ENCODE measurements at regions not wholly inside any gene's neighbourhood (a gene's known extent, or its start where the extent isn't known, plus 50 kb on each side); places are given as distances from the start of the nearest gene placed in this dataset.

- TF ChIP-seq CTCF (conservative IDR thresholded peaks at IDR 0.05; ENCODE audit: low read length) (no peak), EZH2phosphoT487 (IDR thresholded peaks at IDR 0.05; ENCODE audit: borderline replicate concordance) (no peak)
These were observed 345.7 kb downstream of the TLE4 start for GRCh38 chr9:79917421-79917820.

GRCh38 chr9:79913867-79914266 lies 342.1 kb downstream of the TLE4 start:
- Histone ChIP-seq H3K27me3 (ENCODE audit: insufficient read depth, low read length, poor library complexity, severe bottlenecking) (no peaks in the 10 kb centered on the region), H2AFZ (ENCODE audit: low read length) (no peak overlapping the region), H3F3A (ENCODE audit: low read depth) (no peaks in the 10 kb centered on the region), H3K4me1 (ENCODE audit: insufficient read depth, low read length, poor library complexity, severe bottlenecking) (no peaks in the 10 kb centered on the region), H4K20me1 (ENCODE audit: insufficient read depth, low read length, poor library complexity, severe bottlenecking) (no peaks in the 10 kb centered on the region), H3K4me3 (ENCODE audit: low read length, poor library complexity, severe bottlenecking) (no peak overlapping the region), H3K4me2 (ENCODE audit: low read depth, low read length, poor library complexity, severe bottlenecking) (no peak overlapping the region), H3K9me3 (ENCODE audit: insufficient read depth, low read depth, low read length) (no peaks in the 10 kb centered on the region), H3K36me3 (ENCODE audit: insufficient read depth, low read length) (no peaks in the 10 kb centered on the region), H3K9ac (ENCODE audit: low read depth, low read length, poor library complexity, severe bottlenecking) (no peak overlapping the region), H3K9me2 (replicated peaks; ENCODE audit: low read depth, low read length) (no peaks in the 10 kb centered on the region), H3K79me2 (ENCODE audit: insufficient read depth, low read length) (no peaks in the 10 kb centered on the region)
- no peak for TF ChIP-seq CTCF (conservative IDR thresholded peaks at IDR 0.05; ENCODE audit: low read length)
- TF ChIP-seq EZH2phosphoT487 (IDR thresholded peaks at IDR 0.05; ENCODE audit: borderline replicate concordance) = no peak

More at GRCh38 chr9:79917421-79917820, 345.7 kb downstream of the TLE4 start:
- no peaks in the 10 kb centered on the region for H4K20me1 ChIP-seq (ENCODE audit: insufficient read depth, low read length, poor library complexity, severe bottlenecking)
- no peaks in the 10 kb centered on the region for H3K9me2 ChIP-seq (replicated peaks; ENCODE audit: low read depth, low read length)
- no peaks in the 10 kb centered on the region for H3K27me3 ChIP-seq (ENCODE audit: insufficient read depth, low read length, poor library complexity, severe bottlenecking)
- no peak overlapping the region for H3K4me3 ChIP-seq (ENCODE audit: low read length, poor library complexity, severe bottlenecking)
- H3F3A ChIP-seq (ENCODE audit: low read depth) = no peaks in the 10 kb centered on the region
- H3K4me1 ChIP-seq (ENCODE audit: insufficient read depth, low read length, poor library complexity, severe bottlenecking) = peaks cover 6% of the 10 kb centered on the region
- H3K4me2 ChIP-seq (ENCODE audit: low read depth, low read length, poor library complexity, severe bottlenecking) = no peak overlapping the region
- no peaks in the 10 kb centered on the region for H3K79me2 ChIP-seq (ENCODE audit: insufficient read depth, low read length)
- no peak overlapping the region for H2AFZ ChIP-seq (ENCODE audit: low read length)
- H3K9ac ChIP-seq (ENCODE audit: low read depth, low read length, poor library complexity, severe bottlenecking) = no peak overlapping the region
- H3K36me3 ChIP-seq (ENCODE audit: insufficient read depth, low read length) = no peaks in the 10 kb centered on the region
- no peaks in the 10 kb centered on the region for H3K9me3 ChIP-seq (ENCODE audit: insufficient read depth, low read depth, low read length)

- Histone ChIP-seq H4K20me1 (ENCODE audit: insufficient read depth, low read length, poor library complexity, severe bottlenecking) (no peaks in the 10 kb centered on the region), H3K9ac (ENCODE audit: low read depth, low read length, poor library complexity, severe bottlenecking) (no peak overlapping the region), H3K4me3 (ENCODE audit: low read length, poor library complexity, severe bottlenecking) (no peak overlapping the region), H3K9me3 (ENCODE audit: insufficient read depth, low read depth, low read length) (no peaks in the 10 kb centered on the region), H3K4me2 (ENCODE audit: low read depth, low read length, poor library complexity, severe bottlenecking) (no peak overlapping the region), H3K27me3 (ENCODE audit: insufficient read depth, low read length, poor library complexity, severe bottlenecking) (no peaks in the 10 kb centered on the region), H3F3A (ENCODE audit: low read depth) (no peaks in the 10 kb centered on the region), H3K36me3 (ENCODE audit: insufficient read depth, low read length) (no peaks in the 10 kb centered on the region), H3K79me2 (ENCODE audit: insufficient read depth, low read length) (no peaks in the 10 kb centered on the region), H3K4me1 (ENCODE audit: insufficient read depth, low read length, poor library complexity, severe bottlenecking) (no peaks in the 10 kb centered on the region), H2AFZ (ENCODE audit: low read length) (peak overlapping the region; percentile 67), H3K9me2 (replicated peaks; ENCODE audit: low read depth, low read length) (no peaks in the 10 kb centered on the region)
- no peak for TF ChIP-seq EZH2phosphoT487 (IDR thresholded peaks at IDR 0.05; ENCODE audit: borderline replicate concordance)
These were observed 340.7 kb downstream of the TLE4 start for GRCh38 chr9:79912318-79913070.

GRCh38 chr9:79911724-79912123 lies 340.0 kb downstream of the TLE4 start:
- no peaks in the 10 kb centered on the region for H3K79me2 ChIP-seq (ENCODE audit: insufficient read depth, low read length)
- H3K36me3 ChIP-seq (ENCODE audit: insufficient read depth, low read length) = no peaks in the 10 kb centered on the region
- no peaks in the 10 kb centered on the region for H3K9me3 ChIP-seq (ENCODE audit: insufficient read depth, low read depth, low read length)
- no peak overlapping the region for H3K9ac ChIP-seq (ENCODE audit: low read depth, low read length, poor library complexity, severe bottlenecking)
- peak overlapping the region; percentile 67; the same call in 1 of the 2 replicates for H2AFZ ChIP-seq (ENCODE audit: low read length)
- no peaks in the 10 kb centered on the region for H3K27me3 ChIP-seq (ENCODE audit: insufficient read depth, low read length, poor library complexity, severe bottlenecking)
- H3K9me2 ChIP-seq (replicated peaks; ENCODE audit: low read depth, low read length) = no peaks in the 10 kb centered on the region
- H3F3A ChIP-seq (ENCODE audit: low read depth) = no peaks in the 10 kb centered on the region
- no peaks in the 10 kb centered on the region for H3K4me1 ChIP-seq (ENCODE audit: insufficient read depth, low read length, poor library complexity, severe bottlenecking)
- no peak overlapping the region for H3K4me2 ChIP-seq (ENCODE audit: low read depth, low read length, poor library complexity, severe bottlenecking)
- no peak overlapping the region for H3K4me3 ChIP-seq (ENCODE audit: low read length, poor library complexity, severe bottlenecking)
- TF ChIP-seq CTCF (conservative IDR thresholded peaks at IDR 0.05; ENCODE audit: low read length) (no peak), EZH2phosphoT487 (IDR thresholded peaks at IDR 0.05; ENCODE audit: borderline replicate concordance) (no peak)
- H4K20me1 ChIP-seq (ENCODE audit: insufficient read depth, low read length, poor library complexity, severe bottlenecking) = no peaks in the 10 kb centered on the region

Data from Loucy (cell line).